22Rv1 (cell line): ENCODE measurements at regions not wholly inside any gene's neighbourhood (a gene's known extent, or its start where the extent isn't known, plus 50 kb on each side); places are given as distances from the start of the nearest gene placed in this dataset.

Source experiments
- ZFX ChIP-seq: fragments of 450-650 bp; IDR thresholded peaks from 2 replicates; pipeline ENCODE4 v1.6.1; 2017; ENCODE audit warnings: antibody characterized with exemption, borderline replicate concordance
- TF ChIP-seq, protein P1 (sequence below): fragments of 450-650 bp; IDR thresholded peaks from 2 replicates; pipeline ENCODE4 v1.5.1; 2017; ENCODE audit warnings: mild to moderate bottlenecking

DNA sequence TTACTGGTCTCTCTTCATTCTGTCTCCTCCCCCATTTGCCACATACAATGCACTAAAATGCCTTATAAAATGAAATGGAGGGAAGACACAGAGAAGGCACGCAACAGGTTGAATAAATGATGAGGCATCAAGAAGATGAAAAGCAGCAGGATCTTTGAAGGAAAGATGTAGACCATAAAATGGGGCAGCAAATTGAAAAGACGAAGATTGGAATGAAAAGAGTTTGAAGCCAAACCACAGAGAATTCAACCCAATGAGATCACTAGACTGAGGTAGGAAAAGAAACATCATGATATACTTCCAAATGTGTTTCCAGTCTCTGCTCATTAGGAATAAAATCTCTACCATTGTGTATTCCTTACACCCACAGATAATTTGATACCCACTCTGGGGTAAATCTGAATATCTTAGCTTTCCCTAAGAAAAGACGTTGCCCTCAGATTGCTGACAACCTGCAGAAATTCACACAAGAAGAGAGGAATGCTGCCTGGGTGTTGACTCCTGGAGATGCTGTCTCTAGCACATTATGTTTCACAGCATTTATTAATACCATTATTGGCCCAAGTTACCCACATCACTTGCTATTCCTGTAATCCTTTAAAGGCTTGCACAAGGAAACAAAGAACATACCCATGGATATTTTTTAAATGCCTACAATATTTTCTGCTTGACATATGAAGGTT, 230.9 kb downstream of the LTN1 start:
- TF ChIP-seq, protein P1, sequence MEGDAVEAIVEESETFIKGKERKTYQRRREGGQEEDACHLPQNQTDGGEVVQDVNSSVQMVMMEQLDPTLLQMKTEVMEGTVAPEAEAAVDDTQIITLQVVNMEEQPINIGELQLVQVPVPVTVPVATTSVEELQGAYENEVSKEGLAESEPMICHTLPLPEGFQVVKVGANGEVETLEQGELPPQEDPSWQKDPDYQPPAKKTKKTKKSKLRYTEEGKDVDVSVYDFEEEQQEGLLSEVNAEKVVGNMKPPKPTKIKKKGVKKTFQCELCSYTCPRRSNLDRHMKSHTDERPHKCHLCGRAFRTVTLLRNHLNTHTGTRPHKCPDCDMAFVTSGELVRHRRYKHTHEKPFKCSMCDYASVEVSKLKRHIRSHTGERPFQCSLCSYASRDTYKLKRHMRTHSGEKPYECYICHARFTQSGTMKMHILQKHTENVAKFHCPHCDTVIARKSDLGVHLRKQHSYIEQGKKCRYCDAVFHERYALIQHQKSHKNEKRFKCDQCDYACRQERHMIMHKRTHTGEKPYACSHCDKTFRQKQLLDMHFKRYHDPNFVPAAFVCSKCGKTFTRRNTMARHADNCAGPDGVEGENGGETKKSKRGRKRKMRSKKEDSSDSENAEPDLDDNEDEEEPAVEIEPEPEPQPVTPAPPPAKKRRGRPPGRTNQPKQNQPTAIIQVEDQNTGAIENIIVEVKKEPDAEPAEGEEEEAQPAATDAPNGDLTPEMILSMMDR = no peak
- no peak for TF ChIP-seq ZFX
